NB4 (cell line): ENCODE measurements at regions not wholly inside any gene's neighbourhood (a gene's known extent, or its start where the extent isn't known, plus 50 kb on each side); places are given as distances from the start of the nearest gene placed in this dataset.

Source experiments
- DNase-seq: peaks from one replicate; pipeline ENCODE4 v3.0.0; 2010; ENCODE audit warnings: low read depth
- H3K4me3 ChIP-seq: one replicate; pipeline ENCODE4 v1.5.1; 2011; ENCODE audit warnings: mild to moderate bottlenecking, low read depth, low read length, moderate library complexity
- MAX ChIP-seq: IDR thresholded peaks from 2 replicates; pipeline ENCODE4 v1.6.1; 2011; ENCODE audit warnings: low read depth, low read length
- MYC ChIP-seq: IDR thresholded peaks from 2 replicates; pipeline ENCODE4 v1.6.1; 2011; ENCODE audit warnings: low read depth, low read length
- POLR2A ChIP-seq: IDR thresholded peaks from 2 replicates; pipeline ENCODE4 v1.6.1; 2011; ENCODE audit warnings: mild to moderate bottlenecking; ENCODE audit not compliant: insufficient read length; ENCODE audit errors: extremely low read depth
- TF ChIP-seq, protein P1 (sequence below): IDR thresholded peaks from one replicate; pipeline ENCODE4 v1.5.1; 2012; ENCODE audit warnings: low read depth, low read length

DNA sequence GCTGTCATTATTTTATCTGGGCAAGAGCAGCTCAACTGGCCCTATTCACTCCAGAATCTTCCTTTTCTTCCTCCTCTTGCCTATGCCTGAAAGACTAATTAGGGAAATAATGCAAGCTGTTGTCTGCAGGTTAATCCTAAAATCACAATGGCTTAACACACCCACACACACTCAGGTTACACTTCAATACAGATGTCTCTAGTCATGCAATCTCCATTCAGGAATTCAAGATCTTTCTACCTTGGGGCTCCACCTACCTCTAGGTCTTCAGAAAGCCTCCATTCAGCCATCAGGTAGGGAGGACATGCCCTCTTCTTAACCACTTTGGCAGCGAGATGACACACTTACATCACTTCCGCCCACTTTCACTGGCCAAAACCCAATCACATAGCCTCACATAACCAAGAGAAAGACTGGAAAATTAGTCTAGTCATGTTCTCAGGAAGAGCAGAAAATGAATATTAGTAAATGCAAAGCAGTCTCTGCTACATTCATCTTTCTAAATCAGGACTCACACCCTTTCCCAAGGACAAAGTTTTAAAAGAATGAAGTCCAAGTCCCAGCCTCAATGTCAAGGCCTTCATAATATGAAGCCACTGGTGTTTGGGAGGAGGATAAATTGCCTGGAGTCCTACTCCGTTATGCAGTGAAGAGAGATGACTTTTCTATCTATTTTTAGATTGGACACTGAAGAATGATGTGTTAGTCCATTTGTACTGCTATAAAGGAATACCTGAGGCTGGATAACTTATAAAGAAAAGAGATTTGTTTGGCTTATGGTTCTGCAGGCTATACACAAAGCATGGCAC, 428.1 kb downstream of the EFNA5 start:
- DNase-seq, result no peak
- no peak for TF ChIP-seq POLR2A
- TF ChIP-seq, protein P1, sequence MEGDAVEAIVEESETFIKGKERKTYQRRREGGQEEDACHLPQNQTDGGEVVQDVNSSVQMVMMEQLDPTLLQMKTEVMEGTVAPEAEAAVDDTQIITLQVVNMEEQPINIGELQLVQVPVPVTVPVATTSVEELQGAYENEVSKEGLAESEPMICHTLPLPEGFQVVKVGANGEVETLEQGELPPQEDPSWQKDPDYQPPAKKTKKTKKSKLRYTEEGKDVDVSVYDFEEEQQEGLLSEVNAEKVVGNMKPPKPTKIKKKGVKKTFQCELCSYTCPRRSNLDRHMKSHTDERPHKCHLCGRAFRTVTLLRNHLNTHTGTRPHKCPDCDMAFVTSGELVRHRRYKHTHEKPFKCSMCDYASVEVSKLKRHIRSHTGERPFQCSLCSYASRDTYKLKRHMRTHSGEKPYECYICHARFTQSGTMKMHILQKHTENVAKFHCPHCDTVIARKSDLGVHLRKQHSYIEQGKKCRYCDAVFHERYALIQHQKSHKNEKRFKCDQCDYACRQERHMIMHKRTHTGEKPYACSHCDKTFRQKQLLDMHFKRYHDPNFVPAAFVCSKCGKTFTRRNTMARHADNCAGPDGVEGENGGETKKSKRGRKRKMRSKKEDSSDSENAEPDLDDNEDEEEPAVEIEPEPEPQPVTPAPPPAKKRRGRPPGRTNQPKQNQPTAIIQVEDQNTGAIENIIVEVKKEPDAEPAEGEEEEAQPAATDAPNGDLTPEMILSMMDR, result no peak
- no peak for TF ChIP-seq MYC
- no peak for TF ChIP-seq MAX
- H3K4me3 ChIP-seq, result no peak overlapping the region

DNA sequence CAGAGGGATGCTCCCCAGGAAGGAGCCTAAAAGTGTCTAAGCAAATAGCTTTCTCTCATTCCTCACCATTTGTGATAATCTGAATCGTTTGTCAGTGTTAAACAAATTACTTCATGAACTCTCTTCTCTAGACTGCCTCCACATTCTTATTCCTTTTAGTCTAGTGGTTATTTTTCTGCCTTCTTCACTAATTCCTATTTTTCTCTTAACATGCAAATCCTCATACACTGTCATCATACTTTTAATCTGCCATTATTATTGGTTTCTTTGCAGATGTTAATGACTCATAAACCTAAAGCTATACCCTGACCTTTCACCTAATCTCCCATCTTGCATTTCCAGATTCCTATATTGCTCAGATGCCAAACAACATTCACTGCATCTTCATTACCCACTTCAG, 428.9 kb downstream of the EFNA5 start:
- no peak for DNase-seq
- TF ChIP-seq MAX (no peak), MYC (no peak), POLR2A (no peak)
- TF ChIP-seq, protein P1, result no peak

GRCh38 chr5:107235167-107235566, 435.6 kb downstream of the EFNA5 start:
- no peak overlapping the region for H3K4me3 ChIP-seq
- TF ChIP-seq, protein P1, result no peak
- TF ChIP-seq MYC (no peak), POLR2A (no peak), MAX (no peak)
- DNase-seq, result no peak

More for the DNA sequence above, 428.9 kb downstream of the EFNA5 start:
- H3K4me3 ChIP-seq, result no peak overlapping the region

DNA sequence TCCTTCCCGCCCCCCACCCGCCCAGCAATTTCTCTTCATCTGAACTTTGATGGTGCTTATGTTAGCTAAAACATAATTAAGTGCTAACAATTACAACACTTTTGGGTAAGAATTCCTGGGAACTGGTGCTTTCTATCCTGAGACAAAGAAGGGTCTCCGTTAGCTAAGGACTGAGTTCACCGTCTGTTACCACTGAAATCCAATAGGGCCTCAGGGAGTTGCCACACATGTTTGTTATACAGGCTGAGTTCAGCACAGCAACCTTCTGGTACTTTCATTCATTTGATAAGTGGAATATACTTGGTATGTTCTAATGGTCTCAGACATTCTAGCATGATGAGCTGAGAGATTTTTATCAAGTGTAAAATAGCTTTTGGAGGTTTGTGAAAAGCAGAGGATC, 437.9 kb downstream of the EFNA5 start:
- TF ChIP-seq, protein P1, result no peak
- TF ChIP-seq POLR2A, result no peak
- no peak for TF ChIP-seq MAX
- no peak for TF ChIP-seq MYC
- no peak overlapping the region for H3K4me3 ChIP-seq
- no peak for DNase-seq

DNA sequence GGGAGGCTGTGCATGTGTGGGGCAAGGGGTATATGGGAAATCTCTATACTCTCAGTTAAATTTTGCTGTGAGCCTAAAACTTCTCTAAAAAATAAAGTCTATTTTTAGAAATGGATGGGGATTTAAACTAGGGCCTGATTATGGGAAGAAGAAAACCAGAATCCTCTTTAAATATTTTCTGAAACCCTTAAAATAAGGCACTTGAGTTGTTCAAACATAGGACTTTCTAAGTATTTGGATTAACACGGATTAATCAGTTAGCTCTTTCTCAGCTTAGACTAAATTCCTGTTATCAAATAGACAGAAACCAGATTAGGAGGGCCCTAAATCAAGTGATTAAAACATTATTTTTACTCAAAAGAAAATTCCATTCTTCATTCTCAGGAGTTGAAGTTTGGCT, 438.4 kb downstream of the EFNA5 start:
- no peak for DNase-seq
- TF ChIP-seq MAX (no peak), POLR2A (no peak), MYC (no peak)
- TF ChIP-seq, protein P1, result no peak

DNA sequence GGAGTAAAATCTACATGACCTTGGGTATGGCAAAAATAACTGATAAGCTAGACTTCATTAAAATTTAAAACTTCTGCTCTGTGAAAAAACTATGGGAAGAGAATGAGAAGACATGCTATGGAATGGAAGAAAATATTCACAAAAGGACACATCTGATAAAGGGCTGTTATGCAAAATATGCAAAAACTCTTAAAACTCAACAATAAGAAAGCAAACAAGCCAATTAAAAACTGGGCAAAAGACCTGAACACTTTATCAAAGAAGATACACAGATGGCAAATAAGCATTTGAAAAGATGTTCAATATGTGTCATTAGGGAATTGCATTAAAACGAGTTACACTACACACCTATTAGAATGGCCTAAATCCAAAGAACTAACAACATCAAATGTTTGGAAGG, 439.5 kb downstream of the EFNA5 start:
- H3K4me3 ChIP-seq, result no peak overlapping the region
- TF ChIP-seq, protein P1, result no peak
- no peak for TF ChIP-seq MAX
- no peak for TF ChIP-seq MYC
- TF ChIP-seq POLR2A, result no peak
- DNase-seq, result no peak

More for the DNA sequence above, 438.4 kb downstream of the EFNA5 start:
- no peak overlapping the region for H3K4me3 ChIP-seq
